ENCODE measurements at regions not wholly inside any gene's neighbourhood (a gene's known extent, or its start where the extent isn't known, plus 50 kb on each side); places are given as distances from the start of the nearest gene placed in this dataset.
"Not testable (repeated sequence)": the region's sequence is repeated elsewhere in the genome, so short reads cannot be mapped to it uniquely, and the experiment has no call there.

GRCh38 chr9:36461323-36461722, 61.3 kb upstream of the RNF38 start:
- DNase-seq: no peak

- DNase-seq: not testable (repeated sequence)
Measured at GRCh38 chr9:36458430-36458915, 58.4 kb upstream of the RNF38 start.

- no peak for DNase-seq
Measured at GRCh38 chr9:36457836-36458429, 57.9 kb upstream of the RNF38 start.

- no peak for DNase-seq
Measured at GRCh38 chr9:36456480-36457065, 56.5 kb upstream of the RNF38 start.

- no peak for DNase-seq
Measured at GRCh38 chr9:36451949-36452348, 51.9 kb upstream of the RNF38 start.

GRCh38 chr9:36450110-36450732, 50.2 kb upstream of the RNF38 start:
- DNase-seq: peak; percentile 5

All from NCI-H2171 (cell line).